Psoas muscle (tissue), 7 donors: ENCODE measurements at regions not wholly inside any gene's neighbourhood (a gene's known extent, or its start where the extent isn't known, plus 50 kb on each side); places are given as distances from the start of the nearest gene placed in this dataset.

Experiments used
- ATAC-seq, 4 donors: fragments of 200-7000 bp; cut with Tn5 transposase; one replicate each; pipeline ENCODE4 v1.9.1; 2020; ENCODE audit warnings: moderate library complexity in 3 of 4, mild to moderate bottlenecking in 2 of 4
- DNase-seq, 2 donors: peaks; one replicate each; pipeline ENCODE4 v3.0.0-alpha.2; 2020
- H3K27ac ChIP-seq: fragments of 200-600 bp; one replicate; pipeline ENCODE4 v1.8.0; 2022
- H3K27me3 ChIP-seq, 3 donors: fragments of 200-600 bp in 1 of 3; one replicate each; pipeline versions ENCODE4 v1.6.1 to v1.8.0; 2013 to 2022; ENCODE audit warnings: low read length in 2 of 3, mild to moderate bottlenecking in 2 of 3, moderate library complexity in 1 of 3; ENCODE audit not compliant: insufficient read depth in 3 of 3
- H3K36me3 ChIP-seq, 2 donors: fragments of 200-600 bp in 1 of 2; one replicate each; pipeline versions ENCODE4 v1.6.1 to v1.8.0; 2013 to 2022; ENCODE audit warnings: low read depth in 1 of 2, mild to moderate bottlenecking in 1 of 2, moderate library complexity in 1 of 2; ENCODE audit not compliant: insufficient read depth in 1 of 2
- H3K4me1 ChIP-seq: fragments of 200-600 bp; one replicate; pipeline ENCODE4 v1.8.0; 2022
- H3K4me3 ChIP-seq: fragments of 200-600 bp; one replicate; pipeline ENCODE4 v1.8.0; 2022; ENCODE audit warnings: mild to moderate bottlenecking
- H3K9me3 ChIP-seq: fragments of 200-600 bp; one replicate; pipeline ENCODE4 v1.8.0; 2022
- WGBS, 3 donors: extraction: QIAGEN DNeasy Blood & Tissue Kit; methylation state at CpG; one replicate each; pipeline versions ENCODE4 v1.1.6 to v1.1.7; 2013; 5-methylcytosine and 5-hydroxymethylcytosine counted together
- intact Hi-C, 2 donors: fragments of 100-400 bp; cut with DNase I; formaldehyde crosslinking; loops; one replicate each; pipeline versions ENCODE4 v1.11.0 to v1.14.2; 2022
- TF ChIP-seq, protein P1 (sequence below): fragments of 200-600 bp; IDR thresholded peaks from one replicate; pipeline ENCODE4 v1.8.0; 2022; ENCODE audit warnings: antibody characterized with exemption
- donor health status: healthy with polysubstance abuse.
- donor health status: DM: no; HTN: no; CAD: no; lungs with moderate emphysema.
- donor health status: Bipolar disorder and iron deficiency.
- donor health status: healthy.
- donor health status: DM: yes; HTN: yes; CAD: no.
- donor health status: DM: no; HTN: no; CAD: no.
- donor health status: DM: yes; HTN: yes; CAD: no.

DNA sequence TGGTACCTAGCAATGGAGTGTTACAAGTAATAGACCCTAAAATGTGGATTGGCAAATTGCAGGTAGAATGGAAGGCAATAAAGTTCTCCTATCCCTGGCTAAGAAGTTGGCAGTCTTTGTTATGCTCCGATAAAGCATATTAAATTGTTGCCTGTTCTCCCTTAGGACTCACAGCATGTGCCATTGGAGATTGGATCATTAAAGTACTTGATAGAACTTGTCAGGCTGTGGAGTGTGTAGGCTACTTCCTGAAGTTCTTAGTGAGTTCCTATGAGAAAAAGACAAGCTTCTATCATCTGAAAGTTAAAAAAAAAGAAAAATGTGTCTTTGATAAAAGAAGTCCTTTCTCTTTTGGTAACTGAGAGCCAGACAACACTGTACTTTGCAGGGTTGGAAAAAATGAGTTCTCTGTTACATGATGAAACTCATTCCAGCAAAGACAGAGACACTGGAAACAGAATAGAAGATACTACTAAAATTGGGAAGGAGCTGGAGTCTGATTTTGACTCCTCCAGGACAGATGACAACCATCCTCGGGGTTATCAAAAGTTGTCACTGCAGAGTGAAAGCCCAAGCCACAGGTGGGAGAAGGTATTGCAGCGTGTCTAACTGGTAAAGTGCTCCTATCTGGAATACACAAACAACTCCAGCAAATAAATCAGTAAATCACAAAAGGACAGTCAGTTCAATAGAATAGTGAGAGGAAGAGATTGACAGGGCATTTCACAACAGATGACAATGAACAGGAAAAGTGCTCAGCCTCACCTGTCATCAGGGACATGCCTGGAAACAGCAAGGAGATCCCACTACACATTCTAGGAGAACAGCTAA is 87.5 kb upstream of the WDR26 start:
- no peaks in the 10 kb centered on the region for H3K9me3 ChIP-seq
- H3K27ac ChIP-seq = no peak overlapping the region
- DNase-seq (no peak), ATAC-seq (no peak)
- no peaks in the 10 kb centered on the region for H3K27me3 ChIP-seq
- 69 to 72% (median 70%) methylated on average over 3 of the region's 3 CpGs for WGBS, 3 donors
- no peaks in the 10 kb centered on the region for H3K4me1 ChIP-seq
- intact Hi-C loops = no loop called here
- H3K36me3 ChIP-seq = no peaks in the 10 kb centered on the region
- TF ChIP-seq, protein P1, sequence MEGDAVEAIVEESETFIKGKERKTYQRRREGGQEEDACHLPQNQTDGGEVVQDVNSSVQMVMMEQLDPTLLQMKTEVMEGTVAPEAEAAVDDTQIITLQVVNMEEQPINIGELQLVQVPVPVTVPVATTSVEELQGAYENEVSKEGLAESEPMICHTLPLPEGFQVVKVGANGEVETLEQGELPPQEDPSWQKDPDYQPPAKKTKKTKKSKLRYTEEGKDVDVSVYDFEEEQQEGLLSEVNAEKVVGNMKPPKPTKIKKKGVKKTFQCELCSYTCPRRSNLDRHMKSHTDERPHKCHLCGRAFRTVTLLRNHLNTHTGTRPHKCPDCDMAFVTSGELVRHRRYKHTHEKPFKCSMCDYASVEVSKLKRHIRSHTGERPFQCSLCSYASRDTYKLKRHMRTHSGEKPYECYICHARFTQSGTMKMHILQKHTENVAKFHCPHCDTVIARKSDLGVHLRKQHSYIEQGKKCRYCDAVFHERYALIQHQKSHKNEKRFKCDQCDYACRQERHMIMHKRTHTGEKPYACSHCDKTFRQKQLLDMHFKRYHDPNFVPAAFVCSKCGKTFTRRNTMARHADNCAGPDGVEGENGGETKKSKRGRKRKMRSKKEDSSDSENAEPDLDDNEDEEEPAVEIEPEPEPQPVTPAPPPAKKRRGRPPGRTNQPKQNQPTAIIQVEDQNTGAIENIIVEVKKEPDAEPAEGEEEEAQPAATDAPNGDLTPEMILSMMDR = no peak
- H3K4me3 ChIP-seq = no peak overlapping the region

DNA sequence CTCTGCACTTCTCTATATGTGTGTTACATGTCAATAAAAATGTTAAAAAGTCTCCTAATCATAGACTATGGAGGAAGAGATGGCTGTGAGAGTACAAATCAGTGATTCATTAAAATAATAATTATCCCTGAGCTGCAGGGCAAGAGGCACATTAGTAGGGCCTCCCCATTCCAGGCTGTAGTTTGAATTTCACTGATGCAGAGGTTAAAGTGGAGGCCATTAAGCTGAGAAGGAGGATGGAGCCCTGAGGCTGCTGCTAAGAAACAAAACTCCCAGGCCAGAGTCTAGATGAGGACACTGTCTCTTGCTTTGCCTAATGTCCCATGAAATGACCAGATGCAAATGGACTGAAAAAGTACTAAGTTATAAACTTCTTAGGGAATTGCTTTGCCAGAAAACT is 89.1 kb upstream of the WDR26 start:
- Histone ChIP-seq H3K4me1 (no peaks in the 10 kb centered on the region), H3K27me3 (no peaks in the 10 kb centered on the region), H3K36me3 (no peaks in the 10 kb centered on the region), H3K4me3 (no peak overlapping the region), H3K9me3 (no peaks in the 10 kb centered on the region), H3K27ac (no peak overlapping the region)
- DNase-seq = no peak
- intact Hi-C loops = no loop called here
- TF ChIP-seq, protein P1 = no peak
- no peak for ATAC-seq

DNA sequence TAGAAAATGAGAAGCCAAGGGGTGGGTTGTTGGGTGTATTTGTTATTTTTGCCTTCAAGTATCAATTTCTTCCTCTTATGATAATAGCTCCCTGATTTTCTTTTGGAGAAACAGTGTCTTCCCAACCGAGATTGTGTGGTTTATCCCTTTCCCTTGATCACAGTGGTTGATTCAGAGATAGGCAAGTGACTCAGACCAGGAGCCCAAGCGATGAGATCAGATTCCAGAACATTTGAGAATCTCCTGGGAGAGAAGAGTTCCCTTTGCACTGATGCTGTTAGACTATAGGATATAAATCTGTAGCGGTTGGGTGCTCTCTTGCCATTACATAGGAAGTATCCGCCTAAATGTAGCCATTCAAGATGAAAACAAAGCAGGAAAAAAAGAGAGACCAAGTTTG is 90.1 kb upstream of the WDR26 start:
- Histone ChIP-seq H3K4me3 (no peak overlapping the region), H3K36me3 (no peaks in the 10 kb centered on the region), H3K9me3 (no peaks in the 10 kb centered on the region), H3K4me1 (peaks cover 4% of the 10 kb centered on the region), H3K27ac (no peak overlapping the region), H3K27me3 (no peaks in the 10 kb centered on the region)
- ATAC-seq = no peak
- intact Hi-C loops = no loop called here
- no peak for DNase-seq
- 85 to 89% (median 86%) methylated on average over 4 of the region's 4 CpGs for WGBS, 3 donors
- TF ChIP-seq, protein P1 = no peak

DNA sequence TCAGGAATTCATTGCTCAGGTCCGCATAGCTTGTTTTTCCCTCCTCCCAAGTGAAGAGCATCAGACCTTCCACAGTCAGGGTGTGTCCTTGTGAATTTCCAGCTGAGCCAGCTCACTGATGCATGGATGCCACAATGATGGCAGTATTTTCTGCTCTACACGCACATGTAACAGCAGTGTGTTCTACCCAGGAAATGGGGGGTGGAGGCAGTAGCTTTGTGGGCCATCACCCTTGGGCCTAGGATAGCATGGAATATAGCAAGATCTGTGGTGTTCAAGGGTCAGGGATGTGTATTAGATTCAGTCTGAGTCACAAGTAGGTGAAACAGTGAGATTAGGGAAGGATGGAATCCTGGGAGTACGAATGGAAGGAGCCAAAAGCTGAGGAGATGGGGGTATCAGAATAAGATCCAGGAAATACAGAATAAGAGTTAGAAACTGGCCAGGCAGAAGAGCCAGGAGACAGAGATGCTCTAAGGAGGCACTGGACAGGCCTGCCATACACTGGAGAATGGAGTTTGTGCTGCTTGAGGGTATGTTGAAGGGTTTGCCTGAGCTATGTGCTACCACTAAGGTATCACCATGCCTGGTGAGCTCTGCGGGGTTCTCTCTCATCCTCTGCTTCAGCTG is 90.6 kb upstream of the CNIH3 start:
- H3K9me3 ChIP-seq = no peaks in the 10 kb centered on the region
- DNase-seq (no peak), ATAC-seq (no peak)
- no peak overlapping the region for H3K27ac ChIP-seq
- intact Hi-C loops = no loop called here
- H3K36me3 ChIP-seq = no peaks in the 10 kb centered on the region
- peaks cover 4% of the 10 kb centered on the region for H3K4me1 ChIP-seq
- TF ChIP-seq, protein P1 = no peak
- 86 to 88% (median 88%) methylated on average over 4 of the region's 4 CpGs for WGBS, 3 donors
- H3K27me3 ChIP-seq = no peaks in the 10 kb centered on the region
- no peak overlapping the region for H3K4me3 ChIP-seq
